OCI-LY1 (cell line): ENCODE measurements at regions not wholly inside any gene's neighbourhood (a gene's known extent, or its start where the extent isn't known, plus 50 kb on each side); places are given as distances from the start of the nearest gene placed in this dataset.

Source experiments
- H2AFZ ChIP-seq: fragments of 200-600 bp; sonication (generic), shearing (Covaris generic); 2 replicates; pipeline ENCODE4 v1.6.0; 2014; ENCODE audit warnings: antibody characterized with exemption, mild to moderate bottlenecking, low read length
- H3F3A ChIP-seq: fragments of 200-600 bp; sonication (generic), shearing (Covaris generic); 2 replicates; pipeline ENCODE4 v1.6.0; 2014; ENCODE audit warnings: mild to moderate bottlenecking, antibody characterized with exemption, low read length, moderate library complexity; ENCODE audit not compliant: insufficient read depth
- H3K27ac ChIP-seq: fragments of 200-600 bp; sonication (generic); 2 replicates; pipeline ENCODE4 v1.5.1; 2014; ENCODE audit warnings: low read length, mixed run types, mild to moderate bottlenecking, low read depth; ENCODE audit not compliant: poor library complexity, severe bottlenecking
- H3K27me3 ChIP-seq: fragments of 200-600 bp; sonication (generic); 2 replicates; pipeline ENCODE4 v1.6.0; 2014; ENCODE audit warnings: antibody characterized with exemption, mild to moderate bottlenecking, low read length, moderate library complexity; ENCODE audit not compliant: insufficient read depth
- H3K36me3 ChIP-seq: fragments of 200-600 bp; sonication (generic); 2 replicates; pipeline ENCODE4 v1.6.1; 2014; ENCODE audit warnings: mild to moderate bottlenecking, antibody characterized with exemption, low read length, moderate library complexity, mixed read lengths; ENCODE audit not compliant: insufficient read depth
- H3K4me1 ChIP-seq: fragments of 200-600 bp; sonication (generic); 2 replicates; pipeline ENCODE4 v1.5.1; 2014; ENCODE audit warnings: mild to moderate bottlenecking, low read length, moderate library complexity; ENCODE audit not compliant: insufficient read depth, severe bottlenecking
- H3K4me2 ChIP-seq: fragments of 200-600 bp; sonication (generic), shearing (Covaris generic); 2 replicates; pipeline ENCODE4 v1.6.1; 2014; ENCODE audit warnings: low read length
- H3K4me3 ChIP-seq: fragments of 200-600 bp; sonication (generic); 2 replicates; pipeline ENCODE4 v1.5.1; 2014; ENCODE audit warnings: low read length, low read depth, mild to moderate bottlenecking, mixed read lengths; ENCODE audit not compliant: poor library complexity, severe bottlenecking
- H3K79me2 ChIP-seq: fragments of 200-600 bp; shearing (Covaris generic); 2 replicates; pipeline ENCODE4 v1.6.1; 2016; ENCODE audit warnings: mixed run types, low read length, mixed read lengths; ENCODE audit not compliant: insufficient read depth
- H3K9ac ChIP-seq: fragments of 200-600 bp; sonication (generic), shearing (Covaris generic); 2 replicates; pipeline ENCODE4 v1.6.1; 2014; ENCODE audit warnings: mild to moderate bottlenecking, low read length, mixed read lengths
- H3K9me2 ChIP-seq: fragments of 200-600 bp; sonication (generic), shearing (Covaris generic); 2 replicates; pipeline ENCODE4 v1.6.1; 2014; ENCODE audit warnings: low read depth, mild to moderate bottlenecking, low read length, mixed read lengths
- H3K9me3 ChIP-seq: fragments of 200-600 bp; shearing (Covaris generic); 2 replicates; pipeline ENCODE4 v1.6.1; 2014; ENCODE audit warnings: low read length, mixed read lengths
- H4K20me1 ChIP-seq: fragments of 200-600 bp; sonication (generic), shearing (Covaris generic); 2 replicates; pipeline ENCODE4 v1.6.0; 2016; ENCODE audit warnings: mild to moderate bottlenecking, low read length; ENCODE audit not compliant: insufficient read depth
- CTCF ChIP-seq: fragments of 200-600 bp; sonication (generic), shearing (Covaris generic); IDR thresholded peaks from 2 replicates; pipeline ENCODE4 v1.5.1; 2017; ENCODE audit warnings: mild to moderate bottlenecking, antibody characterized with exemption, low read length, moderate library complexity, mixed read lengths
- EZH2 ChIP-seq: fragments of 200-600 bp; sonication (generic), shearing (Covaris generic); IDR thresholded peaks from 2 replicates; pipeline ENCODE4 v1.8.0; 2017; ENCODE audit warnings: borderline replicate concordance, mixed run types, mild to moderate bottlenecking, antibody characterized with exemption, low read length, moderate library complexity, mixed read lengths

DNA sequence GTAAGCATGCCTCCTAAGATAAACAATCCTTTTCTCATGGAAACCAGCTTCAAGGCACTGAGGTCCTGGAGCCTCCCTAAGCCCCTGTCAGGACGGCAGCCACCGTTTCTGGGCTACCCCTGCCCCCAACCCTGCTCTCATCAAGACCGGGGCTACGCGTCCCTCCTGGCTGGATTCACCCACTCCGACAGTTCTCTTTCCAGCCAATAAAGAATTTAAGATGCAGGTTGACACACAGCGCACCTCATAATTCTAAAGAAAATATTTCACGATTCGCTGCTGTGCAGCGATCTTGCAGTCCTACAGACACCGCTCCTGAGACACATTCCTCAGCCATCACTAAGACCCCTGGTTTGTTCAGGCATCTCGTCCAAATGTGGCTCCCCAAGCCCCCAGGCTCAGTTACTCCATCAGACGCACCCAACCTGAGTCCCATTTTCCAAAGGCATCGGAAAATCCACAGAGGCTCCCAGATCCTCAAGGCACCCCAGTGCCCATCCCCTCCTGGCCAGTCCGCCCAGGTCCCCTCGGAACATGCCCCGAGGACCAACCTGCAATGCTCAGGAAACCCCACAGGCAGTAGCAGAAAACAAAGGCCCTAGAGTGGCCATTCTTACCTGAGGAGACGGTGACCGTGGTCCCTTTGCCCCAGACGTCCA lies 336.3 kb downstream of the TMEM121 start:
- Histone ChIP-seq H3K9me2 (no peaks in the 10 kb centered on the region), H3K79me2 (peaks cover 6% of the 10 kb centered on the region), H3K27ac (peak overlapping the region; percentile 100), H3K36me3 (peaks cover 30% of the 10 kb centered on the region), H4K20me1 (no peaks in the 10 kb centered on the region), H3K9me3 (no peaks in the 10 kb centered on the region), H3K9ac (peak overlapping the region; percentile 99), H3F3A (peaks cover 9% of the 10 kb centered on the region), H3K4me1 (peaks cover 22% of the 10 kb centered on the region), H3K4me2 (peak overlapping the region; percentile 85), H3K4me3 (peak overlapping the region; percentile 82), H2AFZ (no peak overlapping the region), H3K27me3 (no peaks in the 10 kb centered on the region)
- TF ChIP-seq CTCF (no peak), EZH2 (no peak)

- Histone ChIP-seq H3K9me2 (no peaks in the 10 kb centered on the region), H3K36me3 (peaks cover 30% of the 10 kb centered on the region), H3K27ac (peak overlapping the region; percentile 100), H2AFZ (no peak overlapping the region), H3K79me2 (peaks cover 6% of the 10 kb centered on the region), H3K4me2 (peak overlapping the region; percentile 85), H3K9ac (peak overlapping the region; percentile 99), H3K9me3 (no peaks in the 10 kb centered on the region), H3K4me1 (peaks cover 22% of the 10 kb centered on the region), H3K4me3 (peak overlapping the region; percentile 82), H3K27me3 (no peaks in the 10 kb centered on the region), H3F3A (peaks cover 9% of the 10 kb centered on the region), H4K20me1 (no peaks in the 10 kb centered on the region)
- TF ChIP-seq EZH2 (no peak), CTCF (no peak)
Measured at GRCh38 chr14:105863296-105864108, 337.1 kb downstream of the TMEM121 start.

GRCh38 chr14:105864116-105864515 lies 337.7 kb downstream of the TMEM121 start:
- H4K20me1 ChIP-seq, result no peaks in the 10 kb centered on the region
- peaks cover 9% of the 10 kb centered on the region for H3F3A ChIP-seq
- H3K4me3 ChIP-seq, result no peak overlapping the region
- H3K9ac ChIP-seq, result no peak overlapping the region
- no peaks in the 10 kb centered on the region for H3K9me2 ChIP-seq
- H3K9me3 ChIP-seq, result no peaks in the 10 kb centered on the region
- no peak overlapping the region for H3K27ac ChIP-seq
- no peak for TF ChIP-seq EZH2
- no peak for TF ChIP-seq CTCF
- no peaks in the 10 kb centered on the region for H3K27me3 ChIP-seq
- peaks cover 6% of the 10 kb centered on the region for H3K79me2 ChIP-seq
- peaks cover 30% of the 10 kb centered on the region for H3K36me3 ChIP-seq
- no peak overlapping the region for H2AFZ ChIP-seq
- no peak overlapping the region for H3K4me2 ChIP-seq
- peaks cover 22% of the 10 kb centered on the region for H3K4me1 ChIP-seq
